Spleen (tissue), 7 donors: ENCODE measurements at regions not wholly inside any gene's neighbourhood (a gene's known extent, or its start where the extent isn't known, plus 50 kb on each side); places are given as distances from the start of the nearest gene placed in this dataset.
"Not testable (repeated sequence)": the region's sequence is repeated elsewhere in the genome, so short reads cannot be mapped to it uniquely, and the experiment has no call there.

Source experiments
- POLR2A ChIP-seq, 3 donors: fragments of 450-650 bp; IDR thresholded peaks; one replicate each; pipeline ENCODE4 v1.5.1; 2017; ENCODE audit warnings: antibody characterized with exemption in 3 of 3, mild to moderate bottlenecking in 1 of 3
- TF ChIP-seq, protein P1 (sequence below), 11 experiments: fragments of 200-600 bp in 7 of 11; fragments of 450-650 bp in 4 of 11; sonication (generic) in 4 of 11; IDR thresholded peaks in 8 of 11; conservative IDR thresholded peaks in 3 of 11; 1 replicate in 7 of 11; 2 replicates in 4 of 11; pipeline versions ENCODE4 v1.4.0 to v1.8.0; 2016 to 2021; ENCODE audit warnings: antibody characterized with exemption in 11 of 11, inconsistent platforms in 4 of 11, mild to moderate bottlenecking in 1 of 11
- donor health status: DM: no; HTN: no; CAD: no; lungs with moderate emphysema.
- donor health status: DM: no; HTN: no; CAD: no.
- donor health status: DM: no; HTN: no; CAD: no.

DNA sequence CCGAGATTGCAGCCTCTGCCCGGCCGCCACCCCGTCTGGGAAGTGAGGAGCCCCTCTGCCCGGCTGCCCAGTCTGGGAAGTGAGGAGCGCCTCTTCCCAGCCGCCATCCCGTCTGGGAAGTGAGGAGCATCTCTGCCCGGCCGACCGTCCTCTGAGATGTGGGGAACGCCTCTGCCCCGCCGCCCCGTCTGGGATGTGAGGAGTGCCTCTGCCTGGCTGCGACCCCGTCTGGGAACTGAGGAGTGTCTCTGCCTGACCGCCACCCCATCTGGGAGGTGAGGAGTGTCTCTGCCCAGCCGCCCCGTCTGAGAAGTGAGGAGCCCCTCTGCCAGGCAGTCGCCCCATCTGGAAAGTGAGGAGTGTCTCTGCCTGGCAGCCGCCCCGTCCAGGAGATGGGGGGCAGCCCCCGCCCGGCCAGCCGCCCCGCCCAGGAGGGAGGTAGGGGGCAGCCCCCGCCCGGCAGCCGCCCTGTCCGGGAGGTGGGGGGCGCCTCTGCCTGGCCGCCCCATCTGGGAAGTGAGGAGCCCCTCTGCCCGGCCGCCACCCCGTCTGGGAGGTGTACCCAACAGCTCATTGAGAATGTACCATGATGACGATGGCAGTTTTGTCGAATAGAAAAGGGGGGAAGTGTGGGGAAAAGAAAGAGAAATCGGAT is 354.8 kb downstream of the NUP35 start:
- TF ChIP-seq, protein P1, sequence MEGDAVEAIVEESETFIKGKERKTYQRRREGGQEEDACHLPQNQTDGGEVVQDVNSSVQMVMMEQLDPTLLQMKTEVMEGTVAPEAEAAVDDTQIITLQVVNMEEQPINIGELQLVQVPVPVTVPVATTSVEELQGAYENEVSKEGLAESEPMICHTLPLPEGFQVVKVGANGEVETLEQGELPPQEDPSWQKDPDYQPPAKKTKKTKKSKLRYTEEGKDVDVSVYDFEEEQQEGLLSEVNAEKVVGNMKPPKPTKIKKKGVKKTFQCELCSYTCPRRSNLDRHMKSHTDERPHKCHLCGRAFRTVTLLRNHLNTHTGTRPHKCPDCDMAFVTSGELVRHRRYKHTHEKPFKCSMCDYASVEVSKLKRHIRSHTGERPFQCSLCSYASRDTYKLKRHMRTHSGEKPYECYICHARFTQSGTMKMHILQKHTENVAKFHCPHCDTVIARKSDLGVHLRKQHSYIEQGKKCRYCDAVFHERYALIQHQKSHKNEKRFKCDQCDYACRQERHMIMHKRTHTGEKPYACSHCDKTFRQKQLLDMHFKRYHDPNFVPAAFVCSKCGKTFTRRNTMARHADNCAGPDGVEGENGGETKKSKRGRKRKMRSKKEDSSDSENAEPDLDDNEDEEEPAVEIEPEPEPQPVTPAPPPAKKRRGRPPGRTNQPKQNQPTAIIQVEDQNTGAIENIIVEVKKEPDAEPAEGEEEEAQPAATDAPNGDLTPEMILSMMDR (IDR thresholded peaks at IDR 0.05 in 8 of 11, conservative IDR thresholded peaks at IDR 0.05 in 3 of 11), result not testable (repeated sequence)
- not testable (repeated sequence) for TF ChIP-seq POLR2A (IDR thresholded peaks at IDR 0.05)
